ENCODE measurements at regions not wholly inside any gene's neighbourhood (a gene's known extent, or its start where the extent isn't known, plus 50 kb on each side); places are given as distances from the start of the nearest gene placed in this dataset.

GRCh38 chr15:39359771-39360170, 221.1 kb upstream of the THBS1 start:
- CTCF ChIA-PET, result no interaction called here

More at GRCh38 chr15:39359771-39360170, 221.1 kb upstream of the THBS1 start:
- TF ChIP-seq TAF1 (IDR thresholded peaks at IDR 0.05; ENCODE audit: borderline replicate concordance, low read depth, low read length) (no peak), GATA2 (CRISPR knock-in tag; IDR thresholded peaks at IDR 0.05) (no peak), RFX5 (IDR thresholded peaks at IDR 0.05; ENCODE audit: low read length) (no peak), ZBTB33 (IDR thresholded peaks at IDR 0.05; ENCODE audit: borderline replicate concordance, low read depth) (no peak), RCOR1 (IDR thresholded peaks at IDR 0.05; ENCODE audit: low read length) (no peak), USF2 (IDR thresholded peaks at IDR 0.05; ENCODE audit: borderline replicate concordance, low read depth, low read length) (no peak), REST (IDR thresholded peaks at IDR 0.05; ENCODE audit: low read depth, low read length) (no peak), POLR2AphosphoS5 (IDR thresholded peaks at IDR 0.05; ENCODE audit: low read depth, low read length) (no peak), NFIC (IDR thresholded peaks at IDR 0.05; ENCODE audit: borderline replicate concordance) (no peak), MXI1 (IDR thresholded peaks at IDR 0.05; ENCODE audit: low read depth, low read length) (no peak), TEAD4 (IDR thresholded peaks at IDR 0.05; ENCODE audit: borderline replicate concordance, insufficient read depth) (no peak), RXRA (IDR thresholded peaks at IDR 0.05; ENCODE audit: borderline replicate concordance, low read depth) (no peak), TCF12 (IDR thresholded peaks at IDR 0.05) (no peak), FOSL2 (IDR thresholded peaks at IDR 0.05; ENCODE audit: borderline replicate concordance, low read depth) (no peak)
- H3K9ac ChIP-seq, result no peak overlapping the region
- peaks cover 8 to 14% of the 10 kb centered on the region in 2 experiments; a peak in 3 of 4 replicates for H3K4me1 ChIP-seq (ENCODE audit: control insufficient read depth in 1 of 2, insufficient read depth in 2 of 2, low read depth in 1 of 2, low read length in 1 of 2)
- no peaks in the 10 kb centered on the region for H3K79me2 ChIP-seq (ENCODE audit: insufficient read depth)
- no peaks in the 10 kb centered on the region for H3K36me3 ChIP-seq (replicated peaks in 1 of 2; ENCODE audit: control insufficient read depth in 1 of 2, insufficient read depth in 2 of 2, low read length in 1 of 2)
- no peak overlapping the region for H3K4me2 ChIP-seq
- H3K9me2 ChIP-seq, result no peaks in the 10 kb centered on the region
- no peak overlapping the region for H3K4me3 ChIP-seq (ENCODE audit: low read depth in 2 of 2, low read length in 1 of 2)
- 76% methylated on average over 3 of the region's 3 CpGs for WGBS (ENCODE audit: low lambda C conversion rate)
- no peak overlapping the region for H2AFZ ChIP-seq (ENCODE audit: low read depth)
- H3K27ac ChIP-seq (ENCODE audit: low read depth in 2 of 2, low read length in 1 of 2), result no peak overlapping the region
- POLR2A ChIA-PET, result no interaction called here
- H3K27me3 ChIP-seq (ENCODE audit: insufficient read depth), result no peaks in the 10 kb centered on the region
- no peak for DNase-seq
- peaks cover 16% of the 10 kb centered on the region for H3F3A ChIP-seq (replicated peaks; ENCODE audit: insufficient read depth)
- H3K9me3 ChIP-seq, result no peaks in the 10 kb centered on the region
- H4K20me1 ChIP-seq (ENCODE audit: insufficient read depth), result no peaks in the 10 kb centered on the region

Measured in SK-N-SH (cell line).